Right cardiac atrium (tissue), 5 donors: ENCODE measurements at regions not wholly inside any gene's neighbourhood (a gene's known extent, or its start where the extent isn't known, plus 50 kb on each side); places are given as distances from the start of the nearest gene placed in this dataset.
A peak's percentile ranks its signal among the peaks of the same experiment; 100 is the strongest.
"Not testable (repeated sequence)": the region's sequence is repeated elsewhere in the genome, so short reads cannot be mapped to it uniquely, and the experiment has no call there.

Experiments used
- ATAC-seq, 2 donors: fragments of 200-7000 bp; cut with Tn5 transposase; one replicate each; pipeline versions ENCODE4 v1.8.0 to v1.9.1; 2020; ENCODE audit warnings: moderate library complexity in 2 of 2, mild to moderate bottlenecking in 1 of 2
- DNase-seq, 3 donors: peaks; one replicate each; pipeline ENCODE4 v3.0.0-alpha.2; 2020
- H3K27ac ChIP-seq: one replicate; pipeline ENCODE4 v1.5.1; 2013; ENCODE audit warnings: mild to moderate bottlenecking, low read length, control low read depth, moderate library complexity
- H3K27me3 ChIP-seq: one replicate; pipeline ENCODE4 v1.6.1; 2013; ENCODE audit not compliant: control insufficient read depth, insufficient read depth
- H3K4me1 ChIP-seq: one replicate; pipeline ENCODE4 v1.6.1; 2013; ENCODE audit warnings: low read length; ENCODE audit not compliant: control insufficient read depth, insufficient read depth
- H3K4me3 ChIP-seq: one replicate; pipeline ENCODE4 v1.5.1; 2013; ENCODE audit warnings: low read length, control low read depth
- H3K9me3 ChIP-seq: one replicate; pipeline ENCODE4 v1.6.1; 2013; ENCODE audit warnings: low read length; ENCODE audit not compliant: control insufficient read depth
- WGBS: extraction: QIAGEN DNeasy Blood & Tissue Kit; methylation state at CpG from one replicate; pipeline ENCODE4 v1.1.7; 2013; 5-methylcytosine and 5-hydroxymethylcytosine counted together
- intact Hi-C, 4 donors: fragments of 100-400 bp; cut with DNase I; formaldehyde crosslinking; loops; one replicate each; pipeline versions ENCODE4 v1.11.0 to v1.14.0; 2022 to 2023
- donor health status: healthy with polysubstance abuse.
- donor health status: DM: no; HTN: yes; CAD: no.
- donor health status: DM: no; HTN: no; CAD: no.
- donor health status: DM: no; HTN: yes; CAD: no; lungs with severe emphysema.
- donor health status: DM: yes; HTN: yes; CAD: no.

DNA sequence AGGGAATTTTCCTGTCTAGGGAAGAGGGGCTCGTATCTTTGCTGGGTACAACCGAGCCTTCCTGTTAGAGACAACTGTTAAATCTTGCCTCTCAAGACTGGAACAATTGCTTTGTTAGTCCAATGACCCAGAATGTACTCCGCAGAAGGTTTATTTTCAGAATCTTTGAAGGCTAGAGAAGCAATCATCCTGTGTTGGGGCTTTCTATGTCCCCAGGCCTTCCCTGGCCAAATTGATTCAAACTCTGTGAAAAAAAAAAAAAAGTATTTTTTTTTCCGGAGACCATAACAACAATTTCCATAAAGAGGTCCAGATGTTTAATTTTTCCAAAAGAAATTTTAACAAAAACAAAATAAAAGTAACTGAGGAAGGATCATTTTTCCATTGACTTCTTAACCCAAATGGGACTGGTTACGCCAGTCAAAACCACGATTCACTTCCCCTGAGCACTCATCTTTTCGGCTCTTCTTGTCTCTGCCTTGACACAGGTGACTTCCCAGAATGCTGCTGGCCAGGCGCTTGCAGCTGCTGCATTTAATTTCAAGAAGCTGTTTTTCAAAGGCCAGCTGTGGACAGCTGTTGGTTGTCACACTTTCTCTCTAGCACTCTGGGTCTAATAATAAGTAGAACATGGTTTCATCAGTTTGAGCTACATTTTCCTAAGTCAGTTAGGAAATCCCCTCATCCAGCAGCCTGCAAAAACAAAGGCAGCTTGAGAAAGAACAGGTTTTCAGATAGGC, 81.6 kb upstream of the MANSC4 start:
- H3K27me3 ChIP-seq = no peaks in the 10 kb centered on the region
- no peaks in the 10 kb centered on the region for H3K9me3 ChIP-seq
- intact Hi-C loops = no loop called here
- H3K4me3 ChIP-seq = no peak overlapping the region
- no peak overlapping the region for H3K27ac ChIP-seq
- peak; percentile 61 to 82 (median 66) for DNase-seq
- ATAC-seq = peak; percentile 48 to 78
- 58% methylated on average over 8 of the region's 8 CpGs for WGBS
- H3K4me1 ChIP-seq = peaks cover 2% of the 10 kb centered on the region

DNA sequence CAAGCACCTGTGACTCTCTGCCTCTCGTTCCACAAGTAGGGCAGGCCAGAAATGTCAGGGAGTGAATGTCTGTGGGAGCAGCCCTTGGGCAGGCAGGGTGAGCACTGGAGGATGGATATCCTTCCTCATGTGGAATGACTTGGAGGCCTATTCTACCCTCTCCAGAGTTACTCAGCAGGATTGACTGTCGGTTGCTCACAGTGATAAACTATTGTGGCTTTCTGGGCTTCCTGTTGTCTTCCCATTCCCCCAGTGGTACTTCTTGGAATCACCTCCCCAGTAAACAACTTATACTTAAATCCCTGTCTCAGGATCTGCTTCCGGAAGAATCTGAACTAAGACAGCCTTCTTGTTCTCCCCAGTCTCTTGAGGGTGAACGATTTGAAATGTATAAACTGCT, 79.6 kb upstream of the MANSC4 start:
- Histone ChIP-seq H3K9me3 (no peaks in the 10 kb centered on the region), H3K27ac (no peak overlapping the region), H3K27me3 (no peaks in the 10 kb centered on the region), H3K4me1 (no peaks in the 10 kb centered on the region), H3K4me3 (no peak overlapping the region)
- no peak for DNase-seq
- intact Hi-C loops = no loop called here
- ATAC-seq = no peak
- WGBS = 82% methylated on average over 4 of the region's 4 CpGs

DNA sequence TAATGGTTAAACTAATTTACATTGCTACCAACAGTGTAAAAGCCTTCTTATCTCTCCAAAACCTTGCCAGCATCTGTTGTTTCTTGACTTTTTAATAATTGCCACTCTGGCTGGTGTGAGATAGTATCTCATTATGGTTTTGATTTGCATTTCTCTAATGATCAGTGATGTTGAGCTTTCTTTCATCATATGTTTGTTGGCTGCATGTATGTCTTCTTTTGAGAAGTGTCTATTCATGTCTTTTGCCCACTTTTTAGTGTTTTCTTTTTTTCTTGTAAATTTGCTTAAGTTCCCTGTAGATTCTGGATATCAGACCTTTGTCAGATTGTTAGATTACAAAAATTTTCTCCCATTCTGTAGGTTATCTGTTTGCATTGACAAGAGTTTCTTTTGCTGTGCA, 77.0 kb upstream of the MANSC4 start:
- DNase-seq, H3K4me1 ChIP-seq, intact Hi-C loops, H3K9me3 ChIP-seq, ATAC-seq, H3K27me3 ChIP-seq, H3K4me3 ChIP-seq, H3K27ac ChIP-seq: not testable (repeated sequence)

DNA sequence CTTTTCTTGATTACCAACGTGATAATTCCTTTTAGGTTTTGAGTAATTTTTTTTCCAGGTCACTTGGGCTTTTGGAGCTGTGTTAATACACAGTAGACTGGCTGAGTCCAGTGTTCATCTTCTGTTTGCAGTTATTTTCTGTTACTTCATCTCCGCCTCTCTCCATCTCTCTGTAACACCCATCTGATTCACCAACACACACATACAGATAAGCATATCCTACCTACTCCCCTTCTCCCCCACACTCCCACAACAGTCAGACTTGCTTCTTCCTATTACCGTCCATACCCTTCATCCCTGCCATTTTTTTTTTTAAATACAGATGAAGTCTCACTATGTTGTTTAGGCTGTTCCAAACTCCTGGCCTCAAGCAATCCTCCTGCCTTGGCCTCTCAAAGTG, 72.7 kb upstream of the MANSC4 start:
- Histone ChIP-seq H3K27me3 (no peaks in the 10 kb centered on the region), H3K4me3 (no peak overlapping the region), H3K4me1 (no peaks in the 10 kb centered on the region), H3K9me3 (no peaks in the 10 kb centered on the region), H3K27ac (no peak overlapping the region)
- ATAC-seq = no peak
- intact Hi-C loops = no loop called here
- DNase-seq = no peak
- WGBS = 77% methylated on average over 3 of the region's 3 CpGs
